GM18867 (cell line): ENCODE measurements at regions not wholly inside any gene's neighbourhood (a gene's known extent, or its start where the extent isn't known, plus 50 kb on each side); places are given as distances from the start of the nearest gene placed in this dataset.
A peak's percentile ranks its signal among the peaks of the same experiment; 100 is the strongest.
"Not testable (repeated sequence)": the region's sequence is repeated elsewhere in the genome, so short reads cannot be mapped to it uniquely, and the experiment has no call there.

Source experiments
- ATAC-seq: cut with Tn5 transposase; IDR thresholded peaks from one replicate; pipeline ENCODE4 v1.9.1; 2021; ENCODE audit warnings: mild to moderate bottlenecking, moderate library complexity; ENCODE audit not compliant: unreplicated experiment

DNA sequence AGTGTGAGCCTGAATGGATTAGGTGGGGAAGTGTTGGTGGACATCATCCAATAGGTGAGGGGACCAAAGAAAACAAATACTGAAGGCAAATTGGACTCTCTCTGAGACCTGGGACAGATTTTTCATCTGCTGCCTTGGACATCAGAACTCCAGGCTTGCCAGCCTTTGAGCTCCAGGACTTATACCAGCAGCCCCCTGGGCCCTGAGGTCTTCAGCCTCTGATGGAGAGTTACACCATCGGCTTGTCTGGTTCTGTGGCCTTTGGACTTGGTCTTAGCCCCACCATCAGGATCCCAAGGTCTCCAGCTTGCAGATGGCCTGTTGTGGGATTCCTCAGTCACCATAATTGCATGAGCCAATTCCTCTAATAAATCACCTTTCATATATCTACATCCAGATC lies 80.8 kb upstream of the SLC8A3 start:
- no peak for ATAC-seq

DNA sequence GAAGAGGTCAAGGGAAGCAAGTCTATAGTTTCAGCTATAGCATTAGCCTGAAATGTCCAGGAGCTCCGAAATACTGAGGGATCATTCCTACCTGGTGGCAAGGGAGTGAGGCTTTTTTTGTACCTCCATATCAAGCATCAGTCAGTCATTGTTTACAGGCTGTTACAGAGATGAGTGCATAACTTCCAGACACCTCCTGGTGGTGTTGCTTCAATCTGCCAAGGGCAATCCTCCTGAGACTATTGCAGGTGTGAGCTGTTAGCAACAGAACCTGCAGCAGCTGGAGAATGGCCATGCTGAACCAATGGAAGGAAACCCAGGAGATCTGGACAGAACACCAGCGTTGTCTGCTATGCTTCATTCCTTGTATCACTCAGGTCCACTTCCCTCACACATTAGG lies 80.0 kb upstream of the SLC8A3 start:
- ATAC-seq = no peak

GRCh38 chr14:70266157-70266556 lies 77.4 kb upstream of the SLC8A3 start:
- ATAC-seq = no peak

DNA sequence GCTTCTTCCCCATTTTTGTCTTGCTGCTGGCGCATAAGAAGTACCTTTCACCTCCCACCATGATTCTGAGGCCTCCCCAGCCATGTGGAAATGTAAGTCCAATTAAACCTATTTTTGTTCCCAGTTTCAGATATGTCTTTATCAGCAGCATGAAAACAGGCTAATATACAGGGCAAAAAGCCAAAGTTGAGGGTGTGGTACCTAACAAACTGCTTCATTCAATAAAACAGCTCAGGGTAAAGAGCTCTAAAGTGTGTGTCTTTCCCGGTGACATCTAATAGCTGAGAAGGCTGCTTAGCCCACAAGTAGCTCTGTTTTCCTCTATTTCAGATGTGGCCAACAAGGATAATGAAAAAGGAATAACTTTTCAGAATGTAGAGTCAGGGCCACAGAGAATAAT lies 76.7 kb upstream of the SLC8A3 start:
- no peak for ATAC-seq

DNA sequence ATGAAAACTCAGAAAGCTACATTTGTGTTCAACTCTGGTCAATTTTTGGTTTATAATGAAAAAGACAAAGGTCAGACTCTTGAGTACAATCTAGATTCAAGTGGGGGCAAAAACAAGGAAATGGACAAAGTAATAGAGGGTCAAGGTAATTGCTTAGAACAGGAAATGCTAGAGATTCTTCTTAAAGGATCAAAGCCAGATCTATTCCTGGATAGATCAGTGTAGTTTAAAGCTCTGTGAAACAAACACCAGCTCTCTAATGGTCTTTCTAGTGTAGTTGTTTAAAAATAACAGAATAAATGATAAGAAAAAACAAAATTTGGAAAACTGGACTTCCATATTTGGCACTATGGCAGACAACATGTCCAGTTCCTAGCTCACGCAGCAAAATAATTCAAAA lies 70.7 kb upstream of the SLC8A3 start:
- ATAC-seq = no peak

DNA sequence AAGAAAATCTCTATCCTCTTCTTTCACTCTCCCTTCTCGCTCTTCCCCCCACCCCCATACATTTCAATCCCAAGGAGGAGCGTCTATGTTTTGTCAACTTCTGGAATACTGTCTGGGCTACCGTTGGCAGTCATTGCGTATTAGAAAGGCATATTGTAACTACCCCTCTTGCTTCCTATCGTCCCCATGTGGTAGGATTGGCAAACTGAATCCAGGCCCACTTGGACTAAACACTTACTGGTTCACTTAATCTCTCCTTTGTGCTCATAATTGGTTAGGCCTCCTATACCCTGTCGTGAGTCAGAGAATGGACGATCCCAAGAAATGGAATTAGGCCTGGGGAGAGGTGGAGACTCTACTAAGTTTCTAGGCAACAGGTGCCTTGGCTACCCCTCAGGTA lies 68.8 kb upstream of the SLC8A3 start:
- no peak for ATAC-seq

DNA sequence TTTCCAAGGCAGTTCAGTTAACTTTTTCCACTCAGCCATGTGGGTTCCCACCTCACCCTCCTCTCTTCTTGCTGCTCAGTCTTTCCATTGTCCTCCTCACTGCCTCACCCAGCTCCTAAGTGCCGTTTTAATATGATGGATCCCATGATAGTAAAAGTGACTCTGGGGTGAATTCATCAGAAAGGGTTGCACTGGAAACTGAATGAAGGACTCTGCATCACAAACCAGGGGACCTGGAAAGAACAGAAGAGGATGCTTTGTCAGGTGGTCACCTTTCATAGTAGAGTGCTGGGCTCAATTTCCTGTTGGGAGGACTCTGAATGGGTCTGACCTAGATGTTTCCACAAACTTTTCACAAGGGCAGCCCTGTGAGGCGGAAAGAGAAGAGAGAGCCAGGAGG lies 67.8 kb upstream of the SLC8A3 start:
- no peak for ATAC-seq

- not testable (repeated sequence) for ATAC-seq
Observed at GRCh38 chr14:70255071-70256057, 66.6 kb upstream of the SLC8A3 start.

GRCh38 chr14:70254476-70254961 lies 65.8 kb upstream of the SLC8A3 start:
- no peak for ATAC-seq

GRCh38 chr14:70253547-70253946 lies 64.8 kb upstream of the SLC8A3 start:
- ATAC-seq = not testable (repeated sequence)

GRCh38 chr14:70245026-70245425 lies 56.3 kb upstream of the SLC8A3 start:
- ATAC-seq = no peak

- peak; percentile 47 for ATAC-seq
Observed at GRCh38 chr14:70239802-70240201, 51.1 kb upstream of the SLC8A3 start.

GRCh38 chr14:70238635-70239034 lies 49.9 kb upstream of the SLC8A3 start:
- not testable (repeated sequence) for ATAC-seq
